ENCODE measurements at regions not wholly inside any gene's neighbourhood (a gene's known extent, or its start where the extent isn't known, plus 50 kb on each side); places are given as distances from the start of the nearest gene placed in this dataset.

GRCh38 chr9:95679874-95680273, 163.1 kb upstream of the PTCH1 start:
- no peak overlapping the region for H3K4me3 ChIP-seq
- H3K9me3 ChIP-seq (ENCODE audit: control insufficient read depth in 4 of 4, insufficient read depth in 3 of 4, low read length in 3 of 4): peaks cover 0 to 5% (median 0%) of the 10 kb centered on the region in 4 donors
- no peaks in the 10 kb centered on the region for H3K36me3 ChIP-seq (ENCODE audit: control insufficient read depth in 4 of 4, insufficient read depth in 4 of 4, low read length in 4 of 4)
- DNase-seq (no peak), ATAC-seq (ENCODE audit: insufficient read depth, low FRiP score) (no peak)
- H3K27ac ChIP-seq (ENCODE audit: low read depth in 1 of 2, low read length in 1 of 2): no peak overlapping the region
- no peak overlapping the region for H3K9ac ChIP-seq (ENCODE audit: insufficient read depth in 1 of 2, low read length in 2 of 2)
- no peaks in the 10 kb centered on the region for H3K27me3 ChIP-seq (ENCODE audit: control insufficient read depth in 3 of 3, insufficient read depth in 3 of 3, low read length in 2 of 3)
- TF ChIP-seq CTCF (IDR thresholded peaks at IDR 0.05; ENCODE audit: control extremely low read depth, extremely low read depth): no peak
- 92 to 94% methylated on average over 8 of the region's 8 CpGs for WGBS, 2 donors
- H3K4me1 ChIP-seq (ENCODE audit: control insufficient read depth in 5 of 5, insufficient read depth in 5 of 5, low read length in 5 of 5): peaks cover 0 to 4% (median 0%) of the 10 kb centered on the region in 5 donors

GRCh38 chr9:95678759-95679158, 162.0 kb upstream of the PTCH1 start:
- H3K9me3 ChIP-seq (ENCODE audit: control insufficient read depth in 4 of 4, insufficient read depth in 3 of 4, low read length in 3 of 4): peaks cover 0 to 5% (median 0%) of the 10 kb centered on the region in 4 donors
- H3K4me1 ChIP-seq (ENCODE audit: control insufficient read depth in 5 of 5, insufficient read depth in 5 of 5, low read length in 5 of 5): peaks cover 0 to 4% (median 0%) of the 10 kb centered on the region in 5 donors
- no peak overlapping the region for H3K4me3 ChIP-seq
- H3K36me3 ChIP-seq (ENCODE audit: control insufficient read depth in 4 of 4, insufficient read depth in 4 of 4, low read length in 4 of 4): no peaks in the 10 kb centered on the region
- DNase-seq (no peak), ATAC-seq (ENCODE audit: insufficient read depth, low FRiP score) (no peak)
- H3K9ac ChIP-seq (ENCODE audit: insufficient read depth in 1 of 2, low read length in 2 of 2): no peak overlapping the region
- TF ChIP-seq CTCF (IDR thresholded peaks at IDR 0.05; ENCODE audit: control extremely low read depth, extremely low read depth): no peak
- H3K27me3 ChIP-seq (ENCODE audit: control insufficient read depth in 3 of 3, insufficient read depth in 3 of 3, low read length in 2 of 3): no peaks in the 10 kb centered on the region
- WGBS, 2 donors: 94 to 100% methylated on average over 2 of the region's 2 CpGs
- H3K27ac ChIP-seq (ENCODE audit: low read depth in 1 of 2, low read length in 1 of 2): no peak overlapping the region

- no peak for TF ChIP-seq CTCF (IDR thresholded peaks at IDR 0.05; ENCODE audit: control extremely low read depth, extremely low read depth)
These were observed 153.4 kb upstream of the PTCH1 start for GRCh38 chr9:95670122-95670521.

GRCh38 chr9:95669253-95669652, 152.5 kb upstream of the PTCH1 start:
- no peak for TF ChIP-seq CTCF (IDR thresholded peaks at IDR 0.05; ENCODE audit: control extremely low read depth, extremely low read depth)
- Histone ChIP-seq H3K4me3 (no peak overlapping the region), H3K4me1 (ENCODE audit: control insufficient read depth in 5 of 5, insufficient read depth in 5 of 5, low read length in 5 of 5) (peaks cover 0 to 18% (median 4%) of the 10 kb centered on the region in 5 donors), H3K36me3 (ENCODE audit: control insufficient read depth in 4 of 4, insufficient read depth in 4 of 4, low read length in 4 of 4) (no peaks in the 10 kb centered on the region), H3K27ac (ENCODE audit: low read depth in 1 of 2, low read length in 1 of 2) (no peak overlapping the region), H3K27me3 (ENCODE audit: control insufficient read depth in 3 of 3, insufficient read depth in 3 of 3, low read length in 2 of 3) (no peaks in the 10 kb centered on the region), H3K9me3 (ENCODE audit: control insufficient read depth in 4 of 4, insufficient read depth in 3 of 4, low read length in 3 of 4) (peaks cover 0 to 1% (median 0%) of the 10 kb centered on the region in 4 donors), H3K9ac (ENCODE audit: insufficient read depth in 1 of 2, low read length in 2 of 2) (no peak overlapping the region)
- 71 to 76% methylated on average over 7 of the region's 7 CpGs for WGBS, 2 donors
- no peak for DNase-seq
- ATAC-seq (ENCODE audit: insufficient read depth, low FRiP score): no peak

More at GRCh38 chr9:95670122-95670521, 153.4 kb upstream of the PTCH1 start:
- H3K9me3 ChIP-seq (ENCODE audit: control insufficient read depth in 4 of 4, insufficient read depth in 3 of 4, low read length in 3 of 4): peaks cover 0 to 1% (median 0%) of the 10 kb centered on the region in 4 donors
- no peak overlapping the region for H3K27ac ChIP-seq (ENCODE audit: low read depth in 1 of 2, low read length in 1 of 2)
- H3K4me3 ChIP-seq: no peak overlapping the region
- ATAC-seq (ENCODE audit: insufficient read depth, low FRiP score): no peak
- peaks cover 0 to 18% (median 4%) of the 10 kb centered on the region in 5 donors for H3K4me1 ChIP-seq (ENCODE audit: control insufficient read depth in 5 of 5, insufficient read depth in 5 of 5, low read length in 5 of 5)
- no peaks in the 10 kb centered on the region for H3K27me3 ChIP-seq (ENCODE audit: control insufficient read depth in 3 of 3, insufficient read depth in 3 of 3, low read length in 2 of 3)
- H3K36me3 ChIP-seq (ENCODE audit: control insufficient read depth in 4 of 4, insufficient read depth in 4 of 4, low read length in 4 of 4): no peaks in the 10 kb centered on the region
- H3K9ac ChIP-seq (ENCODE audit: insufficient read depth in 1 of 2, low read length in 2 of 2): no peak overlapping the region
- no peak for DNase-seq
- 91 to 93% methylated on average over 15 of the region's 15 CpGs for WGBS, 2 donors
